Choroid plexus epithelial cell (primary cell): ENCODE measurements at regions not wholly inside any gene's neighbourhood (a gene's known extent, or its start where the extent isn't known, plus 50 kb on each side); places are given as distances from the start of the nearest gene placed in this dataset.

Experiments
- DNase-seq: peaks from one replicate; pipeline ENCODE4 v3.0.0-alpha.2; 2010; ENCODE audit warnings: low read depth
- H3K4me3 ChIP-seq: 2 replicates; pipeline ENCODE4 v1.5.1; 2011; ENCODE audit warnings: low read depth, mild to moderate bottlenecking, control low read depth, low read length, moderate library complexity
- TF ChIP-seq, protein P1 (sequence below): conservative IDR thresholded peaks from 2 replicates; pipeline ENCODE4 v1.5.1; 2011; ENCODE audit warnings: low read depth, mild to moderate bottlenecking, control low read depth, inconsistent platforms, low read length, moderate library complexity

DNA sequence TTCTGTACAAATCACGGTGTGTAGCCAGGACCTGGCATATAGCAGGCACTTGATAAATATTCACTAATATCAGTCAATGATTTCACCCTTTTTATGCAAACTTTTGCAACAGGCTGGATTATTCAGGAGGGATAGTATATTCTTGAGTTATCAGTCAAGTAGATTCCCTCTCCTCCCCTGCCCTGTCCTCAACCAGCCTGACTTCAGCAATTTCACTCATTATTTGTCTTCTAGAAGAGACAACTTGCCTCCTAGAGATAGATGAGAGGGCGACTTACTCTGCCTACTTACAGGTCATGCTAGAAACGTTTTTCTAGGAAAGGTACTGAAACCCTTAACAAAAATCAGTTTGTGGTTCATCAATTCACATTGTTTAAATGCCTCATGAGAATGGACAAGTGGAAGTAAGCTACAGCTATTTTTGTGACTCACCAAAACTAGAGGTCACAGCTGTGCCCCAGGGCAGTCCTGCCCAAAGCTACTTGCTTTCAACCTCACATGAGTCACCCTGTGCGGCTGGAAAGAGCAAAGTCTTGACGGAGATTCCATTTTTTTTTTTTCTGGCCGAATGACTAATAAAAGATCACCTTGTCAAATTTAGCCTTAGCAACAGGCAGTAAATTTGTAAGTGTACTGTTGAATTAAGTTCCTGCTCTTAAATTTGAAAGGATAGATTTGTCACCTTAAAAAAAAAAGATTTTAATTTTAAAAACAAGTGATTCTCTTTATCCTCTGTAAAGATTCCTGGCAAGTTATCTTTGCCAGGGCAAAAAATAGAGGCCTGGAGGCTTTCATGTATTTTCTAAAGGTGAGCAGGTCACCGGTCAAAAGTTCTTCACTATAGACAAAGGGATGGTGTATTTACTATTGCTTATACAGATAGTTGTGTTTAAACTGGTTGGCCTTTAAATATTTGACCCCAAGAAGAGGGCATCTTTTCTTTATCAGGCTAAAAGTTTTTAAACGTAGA, 109.0 kb upstream of the SLC35G4 start:
- no peak overlapping the region for H3K4me3 ChIP-seq
- TF ChIP-seq, protein P1, sequence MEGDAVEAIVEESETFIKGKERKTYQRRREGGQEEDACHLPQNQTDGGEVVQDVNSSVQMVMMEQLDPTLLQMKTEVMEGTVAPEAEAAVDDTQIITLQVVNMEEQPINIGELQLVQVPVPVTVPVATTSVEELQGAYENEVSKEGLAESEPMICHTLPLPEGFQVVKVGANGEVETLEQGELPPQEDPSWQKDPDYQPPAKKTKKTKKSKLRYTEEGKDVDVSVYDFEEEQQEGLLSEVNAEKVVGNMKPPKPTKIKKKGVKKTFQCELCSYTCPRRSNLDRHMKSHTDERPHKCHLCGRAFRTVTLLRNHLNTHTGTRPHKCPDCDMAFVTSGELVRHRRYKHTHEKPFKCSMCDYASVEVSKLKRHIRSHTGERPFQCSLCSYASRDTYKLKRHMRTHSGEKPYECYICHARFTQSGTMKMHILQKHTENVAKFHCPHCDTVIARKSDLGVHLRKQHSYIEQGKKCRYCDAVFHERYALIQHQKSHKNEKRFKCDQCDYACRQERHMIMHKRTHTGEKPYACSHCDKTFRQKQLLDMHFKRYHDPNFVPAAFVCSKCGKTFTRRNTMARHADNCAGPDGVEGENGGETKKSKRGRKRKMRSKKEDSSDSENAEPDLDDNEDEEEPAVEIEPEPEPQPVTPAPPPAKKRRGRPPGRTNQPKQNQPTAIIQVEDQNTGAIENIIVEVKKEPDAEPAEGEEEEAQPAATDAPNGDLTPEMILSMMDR, result no peak
- peak; percentile 98 for DNase-seq

DNA sequence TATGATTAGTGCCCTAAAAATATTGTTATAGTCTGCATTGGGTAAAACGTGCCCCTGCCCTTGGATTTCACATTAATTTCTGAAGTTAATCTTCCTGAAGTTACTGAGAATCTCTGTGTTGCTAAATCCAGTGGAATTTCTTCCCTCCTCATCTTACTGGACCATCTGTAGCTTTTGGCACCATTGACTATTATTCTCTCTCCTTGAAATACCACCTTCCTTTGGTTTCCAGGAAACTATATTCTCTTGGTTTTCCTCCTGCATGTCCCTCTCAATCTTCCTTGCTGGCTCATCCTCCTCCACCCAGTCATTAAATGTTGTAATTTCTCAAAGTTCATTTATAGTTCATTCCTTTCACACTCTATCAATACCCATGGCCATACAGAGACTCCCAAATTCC, 110.6 kb upstream of the SLC35G4 start:
- TF ChIP-seq, protein P1, result no peak
- peak; percentile 24 for DNase-seq
- no peak overlapping the region for H3K4me3 ChIP-seq

DNA sequence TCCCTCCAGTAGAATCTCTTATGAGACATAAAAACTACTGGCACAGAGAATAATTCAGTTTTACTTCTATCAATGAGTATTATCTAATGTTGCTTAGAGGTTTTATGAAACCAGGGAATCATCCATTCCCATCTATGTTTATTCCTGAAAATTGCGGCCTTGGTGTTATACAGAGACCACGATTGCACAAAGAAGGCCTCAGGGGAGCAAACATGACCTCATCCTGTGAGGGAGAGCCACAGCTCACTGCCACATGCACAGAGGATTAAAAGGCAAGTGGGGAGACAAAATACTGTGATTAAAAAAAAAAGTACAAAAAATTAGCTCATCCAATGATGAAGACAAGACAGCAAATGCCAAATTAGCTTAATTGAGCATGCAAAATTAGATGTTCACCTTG, 111.8 kb upstream of the SLC35G4 start:
- TF ChIP-seq, protein P1, result no peak
- H3K4me3 ChIP-seq, result no peak overlapping the region
- DNase-seq, result peak; percentile 65

DNA sequence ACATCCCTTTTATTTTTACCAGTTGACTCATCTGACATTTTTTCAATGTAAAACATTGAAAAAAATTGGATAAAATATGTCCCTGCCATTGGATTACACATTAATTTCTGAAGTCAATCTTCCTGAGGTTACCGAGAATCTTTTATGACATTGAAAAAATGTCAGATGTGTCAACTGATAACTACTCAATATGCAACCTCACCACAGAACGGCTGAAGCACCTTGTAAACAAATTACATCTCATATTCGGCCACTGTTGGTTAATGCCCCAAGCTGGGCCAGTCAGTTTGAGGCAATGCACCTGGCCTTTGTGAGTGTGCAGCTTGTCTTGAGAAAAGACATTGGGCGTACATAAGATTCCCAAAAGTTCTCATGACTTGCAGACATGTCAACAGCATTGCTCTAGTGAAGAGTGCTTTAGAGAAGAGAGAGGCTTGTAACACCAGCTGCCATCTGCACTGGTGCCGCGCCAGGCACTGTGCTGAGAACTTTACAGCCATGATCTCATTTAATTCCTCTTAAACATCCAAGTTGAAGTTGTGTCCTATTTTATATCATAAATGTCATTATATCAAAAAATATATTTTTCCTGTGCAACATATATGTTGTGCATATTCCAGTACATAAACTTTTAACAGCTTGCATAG, 112.7 kb upstream of the SLC35G4 start:
- TF ChIP-seq, protein P1, result no peak

DNA sequence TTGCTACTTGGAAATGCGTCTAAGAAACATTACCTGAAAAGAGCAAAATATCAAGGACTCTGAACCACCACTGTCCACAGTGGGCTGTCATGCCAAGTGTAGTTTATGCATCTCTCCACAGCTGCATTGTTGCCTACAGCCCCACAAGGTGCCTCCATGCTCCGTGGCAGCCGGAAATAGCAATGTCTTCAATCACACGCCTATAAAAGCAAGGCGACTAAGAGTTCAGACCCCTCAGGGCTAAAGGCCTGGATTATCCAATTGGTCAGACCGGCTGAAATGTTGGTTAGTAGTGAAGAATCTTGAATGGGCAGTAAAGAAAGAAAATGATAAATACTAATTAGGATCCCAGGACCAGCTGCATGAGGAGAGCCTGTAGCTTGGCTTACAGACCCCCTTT, 114.0 kb upstream of the SLC35G4 start:
- DNase-seq, result no peak
- TF ChIP-seq, protein P1, result no peak
- H3K4me3 ChIP-seq, result no peak overlapping the region

More for the DNA sequence above, 112.7 kb upstream of the SLC35G4 start:
- no peak for DNase-seq
- no peak overlapping the region for H3K4me3 ChIP-seq

DNA sequence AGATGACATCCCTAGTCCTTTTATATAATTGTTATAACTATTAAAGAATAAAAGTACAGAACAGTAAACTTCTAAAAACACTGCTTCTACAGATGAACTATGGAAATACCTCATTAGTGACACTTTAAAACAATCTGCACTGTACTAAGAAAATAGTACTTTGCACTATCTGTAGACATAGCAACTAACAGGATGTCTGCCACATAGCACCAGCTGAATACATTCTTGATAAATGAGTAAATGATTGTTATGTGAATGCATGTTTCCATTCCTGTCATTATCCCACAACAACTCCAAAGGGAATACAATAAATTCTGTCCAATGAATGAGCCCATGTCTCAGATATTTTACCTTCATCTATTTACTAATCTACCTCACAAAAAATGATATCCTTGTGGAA, 115.3 kb upstream of the SLC35G4 start:
- TF ChIP-seq, protein P1, result no peak
- H3K4me3 ChIP-seq, result no peak overlapping the region
- DNase-seq, result peak; percentile 64
